ENCODE measurements at regions not wholly inside any gene's neighbourhood (a gene's known extent, or its start where the extent isn't known, plus 50 kb on each side); places are given as distances from the start of the nearest gene placed in this dataset.

DNA sequence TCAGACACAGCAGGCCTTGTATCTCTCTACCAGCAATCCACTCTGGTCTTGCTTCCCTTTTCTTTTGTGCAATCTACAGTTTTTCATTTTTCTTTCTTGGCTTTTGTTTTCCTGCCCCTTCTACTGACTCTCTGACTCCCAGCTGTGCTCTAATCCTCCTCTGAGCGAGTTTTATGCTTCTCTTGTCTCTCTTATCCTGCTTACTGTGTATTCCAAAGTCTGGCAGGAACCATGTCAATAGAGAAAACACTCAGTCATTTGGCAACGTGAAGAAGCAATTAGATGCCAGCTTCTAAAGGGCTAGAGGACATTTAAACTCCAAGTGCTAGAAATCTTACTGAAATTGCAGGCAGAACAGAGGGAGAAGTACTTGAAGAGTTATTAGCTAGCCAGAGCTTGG is 984.6 kb upstream of the TENM3 start:
- WGBS = 0% methylated on average over 2 of the region's 2 CpGs
- Histone ChIP-seq H2BK15ac (ENCODE audit: low read depth, poor library complexity, severe bottlenecking) (no peak overlapping the region), H4K8ac (ENCODE audit: low read length) (no peak overlapping the region), H3K27me3 (ENCODE audit: control insufficient read depth in 1 of 2, insufficient read depth in 1 of 2, low read length in 2 of 2) (no peaks in the 10 kb centered on the region), H2BK5ac (ENCODE audit: low read depth, low read length, poor library complexity, severe bottlenecking) (no peak overlapping the region), H2AFZ (ENCODE audit: low read depth, low read length) (no peak overlapping the region), H3K4me2 (ENCODE audit: low read length, poor library complexity, severe bottlenecking) (no peak overlapping the region), H4K91ac (ENCODE audit: low read length) (no peak overlapping the region), H3K14ac (ENCODE audit: low read length in 2 of 2) (no peak overlapping the region), H3K4me3 (ENCODE audit: insufficient read depth in 1 of 2, low read depth in 1 of 2, low read length in 2 of 2) (no peak overlapping the region), H3K18ac (ENCODE audit: low read depth in 1 of 2, low read length in 2 of 2) (no peak overlapping the region), H3K36me3 (ENCODE audit: control insufficient read depth in 1 of 2, insufficient read depth in 2 of 2, low read depth in 1 of 2, low read length in 2 of 2) (no peaks in the 10 kb centered on the region), H2BK12ac (ENCODE audit: low read length in 2 of 2) (no peak overlapping the region), H3K79me1 (replicated peaks; ENCODE audit: low read length, poor library complexity, severe bottlenecking) (no peaks in the 10 kb centered on the region), H3K4me1 (ENCODE audit: control insufficient read depth, insufficient read depth, low read depth, low read length) (no peaks in the 10 kb centered on the region), H3K27ac (ENCODE audit: low read length, poor library complexity, severe bottlenecking) (no peak overlapping the region), H2AK5ac (ENCODE audit: low read length, severe bottlenecking) (no peak overlapping the region), H3K9me3 (ENCODE audit: control insufficient read depth, low read length) (peaks cover 2% of the 10 kb centered on the region), H2BK120ac (ENCODE audit: low read depth, low read length) (no peak overlapping the region), H3K9ac (ENCODE audit: low read length) (no peak overlapping the region), H3K23ac (ENCODE audit: low read length in 2 of 2) (no peak overlapping the region), H3K4ac (ENCODE audit: low read depth in 1 of 2, low read length in 2 of 2) (no peak overlapping the region)
- no peak for DNase-seq

DNA sequence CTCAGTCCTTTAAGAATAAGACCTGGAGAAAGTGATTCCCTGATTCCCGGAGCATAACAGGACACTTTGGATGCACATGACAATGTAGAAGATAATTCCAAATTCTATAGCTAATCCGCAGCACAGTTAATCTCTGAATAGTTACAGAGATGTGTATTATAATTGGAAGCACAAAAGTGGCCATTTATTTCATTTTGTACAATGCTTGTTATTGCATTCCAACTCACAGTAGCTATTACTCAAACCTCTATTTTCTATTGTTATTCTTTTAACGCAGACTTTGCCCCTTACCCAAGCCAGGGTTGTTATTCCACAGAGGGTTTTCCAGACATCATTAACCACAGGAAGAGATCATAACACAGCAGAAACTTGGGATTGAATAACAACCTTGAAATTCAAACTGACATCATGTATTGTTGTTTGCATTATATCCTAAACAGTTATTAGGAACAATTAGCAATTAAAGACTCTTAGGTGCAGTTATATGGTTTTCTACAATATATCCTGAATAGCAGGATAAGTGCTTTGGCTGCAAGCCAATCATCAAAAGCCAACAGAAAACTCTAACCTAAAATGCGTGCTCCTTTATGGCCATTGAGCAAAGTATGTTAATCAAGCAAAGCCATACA is 984.0 kb upstream of the TENM3 start:
- Histone ChIP-seq H4K91ac (ENCODE audit: low read length) (no peak overlapping the region), H3K9me3 (ENCODE audit: control insufficient read depth, low read length) (no peaks in the 10 kb centered on the region), H3K4me1 (ENCODE audit: control insufficient read depth, insufficient read depth, low read depth, low read length) (no peaks in the 10 kb centered on the region), H3K27ac (ENCODE audit: low read length, poor library complexity, severe bottlenecking) (no peak overlapping the region), H3K18ac (ENCODE audit: low read depth in 1 of 2, low read length in 2 of 2) (no peak overlapping the region), H3K79me1 (replicated peaks; ENCODE audit: low read length, poor library complexity, severe bottlenecking) (no peaks in the 10 kb centered on the region), H2BK12ac (ENCODE audit: low read length in 2 of 2) (no peak overlapping the region), H3K27me3 (ENCODE audit: control insufficient read depth in 1 of 2, insufficient read depth in 1 of 2, low read length in 2 of 2) (no peaks in the 10 kb centered on the region), H3K23ac (ENCODE audit: low read length in 2 of 2) (no peak overlapping the region), H2AK5ac (ENCODE audit: low read length, severe bottlenecking) (no peak overlapping the region), H2BK120ac (ENCODE audit: low read depth, low read length) (no peak overlapping the region), H3K9ac (ENCODE audit: low read length) (no peak overlapping the region), H3K14ac (ENCODE audit: low read length in 2 of 2) (no peak overlapping the region), H4K8ac (ENCODE audit: low read length) (no peak overlapping the region), H2BK5ac (ENCODE audit: low read depth, low read length, poor library complexity, severe bottlenecking) (no peak overlapping the region), H3K4ac (ENCODE audit: low read depth in 1 of 2, low read length in 2 of 2) (no peak overlapping the region), H3K36me3 (ENCODE audit: control insufficient read depth in 1 of 2, insufficient read depth in 2 of 2, low read depth in 1 of 2, low read length in 2 of 2) (no peaks in the 10 kb centered on the region), H3K4me3 (ENCODE audit: insufficient read depth in 1 of 2, low read depth in 1 of 2, low read length in 2 of 2) (no peak overlapping the region), H2AFZ (ENCODE audit: low read depth, low read length) (no peak overlapping the region), H2BK15ac (ENCODE audit: low read depth, poor library complexity, severe bottlenecking) (no peak overlapping the region), H3K4me2 (ENCODE audit: low read length, poor library complexity, severe bottlenecking) (no peak overlapping the region)
- 71% methylated on average over 4 of the region's 4 CpGs for WGBS
- no peak for DNase-seq

DNA sequence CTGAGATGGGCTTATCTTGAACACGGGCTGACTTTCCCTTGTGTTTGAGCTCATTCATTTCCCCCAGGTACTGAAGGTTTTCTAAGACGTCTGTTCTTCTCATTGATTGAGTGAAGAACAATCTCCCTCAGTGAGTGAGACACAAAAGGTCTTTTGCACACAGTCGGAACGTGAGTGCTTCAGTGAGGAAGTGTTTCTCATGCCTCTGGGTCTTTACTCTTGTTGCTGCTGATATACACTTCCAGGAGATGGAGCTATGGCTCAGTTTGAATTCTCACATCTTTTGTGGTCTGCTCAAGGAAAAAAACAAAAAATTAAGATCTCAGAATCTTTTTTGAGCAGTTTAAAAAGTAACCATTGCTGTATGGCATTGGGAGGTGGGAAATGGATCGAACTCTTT is 981.9 kb upstream of the TENM3 start:
- no peak for DNase-seq
- no peak overlapping the region for H2BK5ac ChIP-seq (ENCODE audit: low read depth, low read length, poor library complexity, severe bottlenecking)
- no peaks in the 10 kb centered on the region for H3K4me1 ChIP-seq (ENCODE audit: control insufficient read depth, insufficient read depth, low read depth, low read length)
- 8% methylated on average over 4 of the region's 5 CpGs for WGBS
- no peaks in the 10 kb centered on the region for H3K9me3 ChIP-seq (ENCODE audit: control insufficient read depth, low read length)
- H3K4me2 ChIP-seq (ENCODE audit: low read length, poor library complexity, severe bottlenecking) = no peak overlapping the region
- H2AFZ ChIP-seq (ENCODE audit: low read depth, low read length) = no peak overlapping the region
- H3K4me3 ChIP-seq (ENCODE audit: insufficient read depth in 1 of 2, low read depth in 1 of 2, low read length in 2 of 2) = no peak overlapping the region
- no peak overlapping the region for H3K23ac ChIP-seq (ENCODE audit: low read length in 2 of 2)
- H2BK15ac ChIP-seq (ENCODE audit: low read depth, poor library complexity, severe bottlenecking) = no peak overlapping the region
- no peak overlapping the region for H2BK12ac ChIP-seq (ENCODE audit: low read length in 2 of 2)
- no peaks in the 10 kb centered on the region for H3K79me1 ChIP-seq (replicated peaks; ENCODE audit: low read length, poor library complexity, severe bottlenecking)
- H3K14ac ChIP-seq (ENCODE audit: low read length in 2 of 2) = no peak overlapping the region
- no peaks in the 10 kb centered on the region for H3K36me3 ChIP-seq (ENCODE audit: control insufficient read depth in 1 of 2, insufficient read depth in 2 of 2, low read depth in 1 of 2, low read length in 2 of 2)
- H3K27ac ChIP-seq (ENCODE audit: low read length, poor library complexity, severe bottlenecking) = no peak overlapping the region
- H3K9ac ChIP-seq (ENCODE audit: low read length) = no peak overlapping the region
- no peak overlapping the region for H4K91ac ChIP-seq (ENCODE audit: low read length)
- no peak overlapping the region for H2AK5ac ChIP-seq (ENCODE audit: low read length, severe bottlenecking)
- no peak overlapping the region for H3K18ac ChIP-seq (ENCODE audit: low read depth in 1 of 2, low read length in 2 of 2)
- no peak overlapping the region for H4K8ac ChIP-seq (ENCODE audit: low read length)
- no peak overlapping the region for H2BK120ac ChIP-seq (ENCODE audit: low read depth, low read length)
- no peaks in the 10 kb centered on the region for H3K27me3 ChIP-seq (ENCODE audit: control insufficient read depth in 1 of 2, insufficient read depth in 1 of 2, low read length in 2 of 2)
- H3K4ac ChIP-seq (ENCODE audit: low read depth in 1 of 2, low read length in 2 of 2) = no peak overlapping the region

DNA sequence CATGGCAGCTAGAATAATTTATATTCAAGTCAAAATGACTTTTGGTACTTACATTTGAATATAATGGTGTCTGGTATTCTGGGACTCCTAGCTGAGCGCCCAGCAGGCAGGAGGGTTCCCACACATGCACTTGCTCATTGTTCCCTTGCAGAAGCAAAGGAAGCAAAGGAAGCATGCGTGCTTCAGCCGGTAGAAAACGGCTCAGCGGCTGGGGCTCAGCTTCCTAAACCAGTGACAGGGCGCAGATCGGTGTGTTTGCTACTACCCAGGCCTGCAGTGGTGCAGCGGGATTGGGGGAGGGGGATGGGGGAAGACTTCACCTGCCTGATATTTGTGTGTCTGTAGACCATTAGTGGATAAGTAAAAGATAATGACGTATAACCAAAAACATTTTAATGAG is 978.3 kb upstream of the TENM3 start:
- no peak for DNase-seq
- H2BK15ac ChIP-seq (ENCODE audit: low read depth, poor library complexity, severe bottlenecking) = no peak overlapping the region
- no peak overlapping the region for H2BK12ac ChIP-seq (ENCODE audit: low read length in 2 of 2)
- no peak overlapping the region for H3K14ac ChIP-seq (ENCODE audit: low read length in 2 of 2)
- no peaks in the 10 kb centered on the region for H3K79me1 ChIP-seq (replicated peaks; ENCODE audit: low read length, poor library complexity, severe bottlenecking)
- H3K4me3 ChIP-seq (ENCODE audit: insufficient read depth in 1 of 2, low read depth in 1 of 2, low read length in 2 of 2) = no peak overlapping the region
- H3K4me1 ChIP-seq (ENCODE audit: control insufficient read depth, insufficient read depth, low read depth, low read length) = no peaks in the 10 kb centered on the region
- H3K27me3 ChIP-seq (ENCODE audit: control insufficient read depth in 1 of 2, insufficient read depth in 1 of 2, low read length in 2 of 2) = no peaks in the 10 kb centered on the region
- H2BK120ac ChIP-seq (ENCODE audit: low read depth, low read length) = no peak overlapping the region
- H4K8ac ChIP-seq (ENCODE audit: low read length) = no peak overlapping the region
- H3K9me3 ChIP-seq (ENCODE audit: control insufficient read depth, low read length) = no peaks in the 10 kb centered on the region
- H4K91ac ChIP-seq (ENCODE audit: low read length) = no peak overlapping the region
- H3K27ac ChIP-seq (ENCODE audit: low read length, poor library complexity, severe bottlenecking) = no peak overlapping the region
- WGBS = 16% methylated on average over 8 of the region's 9 CpGs
- no peaks in the 10 kb centered on the region for H3K36me3 ChIP-seq (ENCODE audit: control insufficient read depth in 1 of 2, insufficient read depth in 2 of 2, low read depth in 1 of 2, low read length in 2 of 2)
- H3K9ac ChIP-seq (ENCODE audit: low read length) = no peak overlapping the region
- no peak overlapping the region for H2AK5ac ChIP-seq (ENCODE audit: low read length, severe bottlenecking)
- no peak overlapping the region for H3K18ac ChIP-seq (ENCODE audit: low read depth in 1 of 2, low read length in 2 of 2)
- H2BK5ac ChIP-seq (ENCODE audit: low read depth, low read length, poor library complexity, severe bottlenecking) = no peak overlapping the region
- no peak overlapping the region for H3K4ac ChIP-seq (ENCODE audit: low read depth in 1 of 2, low read length in 2 of 2)
- no peak overlapping the region for H3K23ac ChIP-seq (ENCODE audit: low read length in 2 of 2)
- no peak overlapping the region for H2AFZ ChIP-seq (ENCODE audit: low read depth, low read length)
- no peak overlapping the region for H3K4me2 ChIP-seq (ENCODE audit: low read length, poor library complexity, severe bottlenecking)

Data from mesenchymal stem cell (in vitro differentiated cells and primary cell).